NCI-H187 treated with DMSO at 0.1 percent for 48 hours (cell line): ENCODE measurements at regions not wholly inside any gene's neighbourhood (a gene's known extent, or its start where the extent isn't known, plus 50 kb on each side); places are given as distances from the start of the nearest gene placed in this dataset.

Source experiments
- DNase-seq: peaks from one replicate; lab custom pipeline; 2025; lab: John Stamatoyannopoulos, UW

- no peak for DNase-seq
Measured at GRCh38 chr10:61091531-61091930, 147.5 kb upstream of the RHOBTB1 start.

- no peak for DNase-seq
Measured at GRCh38 chr10:61089251-61089650, 145.3 kb upstream of the RHOBTB1 start.

GRCh38 chr10:61084493-61084892, 140.5 kb upstream of the RHOBTB1 start:
- DNase-seq = no peak

- no peak for DNase-seq
Measured at GRCh38 chr10:61081301-61081700, 137.3 kb upstream of the RHOBTB1 start.

GRCh38 chr10:61078542-61079275, 134.7 kb upstream of the RHOBTB1 start:
- DNase-seq = no peak

GRCh38 chr10:61076572-61077114, 132.7 kb upstream of the RHOBTB1 start:
- no peak for DNase-seq

GRCh38 chr10:61073391-61073790, 129.4 kb upstream of the RHOBTB1 start:
- DNase-seq = no peak

- no peak for DNase-seq
Measured at GRCh38 chr10:61071580-61071979, 127.6 kb upstream of the RHOBTB1 start.

GRCh38 chr10:61068471-61068870, 124.5 kb upstream of the RHOBTB1 start:
- no peak for DNase-seq

GRCh38 chr10:61067671-61068336, 123.8 kb upstream of the RHOBTB1 start:
- no peak for DNase-seq

- no peak for DNase-seq
Measured at GRCh38 chr10:61066661-61067344, 122.8 kb upstream of the RHOBTB1 start.

GRCh38 chr10:61065051-61065450, 121.1 kb upstream of the RHOBTB1 start:
- no peak for DNase-seq

- DNase-seq = no peak
Measured at GRCh38 chr10:61064356-61064755, 120.4 kb upstream of the RHOBTB1 start.

GRCh38 chr10:61063901-61064300, 119.9 kb upstream of the RHOBTB1 start:
- DNase-seq = no peak

GRCh38 chr10:61063034-61063433, 119.0 kb upstream of the RHOBTB1 start:
- DNase-seq = no peak

- DNase-seq = no peak
Measured at GRCh38 chr10:61061923-61062504, 118.0 kb upstream of the RHOBTB1 start.

GRCh38 chr10:61059636-61060035, 115.7 kb upstream of the RHOBTB1 start:
- DNase-seq = no peak

GRCh38 chr10:61052469-61053205, 108.7 kb upstream of the RHOBTB1 start:
- no peak for DNase-seq

- DNase-seq = no peak
Measured at GRCh38 chr10:61051344-61051743, 107.4 kb upstream of the RHOBTB1 start.

- no peak for DNase-seq
Measured at GRCh38 chr10:61050120-61050745, 106.2 kb upstream of the RHOBTB1 start.

- DNase-seq = no peak
Measured at GRCh38 chr10:61049386-61049785, 105.4 kb upstream of the RHOBTB1 start.
